GM19372 (cell line): ENCODE measurements at regions not wholly inside any gene's neighbourhood (a gene's known extent, or its start where the extent isn't known, plus 50 kb on each side); places are given as distances from the start of the nearest gene placed in this dataset.

Experiments used
- ATAC-seq: cut with Tn5 transposase; IDR thresholded peaks from one replicate; pipeline ENCODE4 v1.9.1; 2021; ENCODE audit warnings: mild to moderate bottlenecking, low read depth, moderate library complexity; ENCODE audit not compliant: unreplicated experiment

DNA sequence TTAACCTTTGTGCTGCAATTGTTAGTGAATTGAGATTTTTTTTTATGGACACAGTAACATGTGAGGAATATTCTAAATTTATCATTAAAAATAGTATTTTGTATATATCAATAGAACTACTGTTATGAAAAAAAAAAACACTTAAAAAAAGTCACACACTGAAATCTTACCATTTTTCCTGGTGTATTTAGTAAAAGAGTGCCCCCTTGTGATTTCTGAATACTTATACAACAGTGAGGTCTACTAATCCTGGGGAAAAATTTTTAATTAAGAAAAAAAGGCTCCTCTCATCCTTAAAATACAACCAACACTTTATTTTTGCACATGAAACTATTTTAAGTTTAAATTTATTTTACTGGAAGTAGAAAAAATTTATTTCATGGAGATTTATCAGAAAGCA, 56.4 kb upstream of the SPOCK3 start:
- no peak for ATAC-seq

DNA sequence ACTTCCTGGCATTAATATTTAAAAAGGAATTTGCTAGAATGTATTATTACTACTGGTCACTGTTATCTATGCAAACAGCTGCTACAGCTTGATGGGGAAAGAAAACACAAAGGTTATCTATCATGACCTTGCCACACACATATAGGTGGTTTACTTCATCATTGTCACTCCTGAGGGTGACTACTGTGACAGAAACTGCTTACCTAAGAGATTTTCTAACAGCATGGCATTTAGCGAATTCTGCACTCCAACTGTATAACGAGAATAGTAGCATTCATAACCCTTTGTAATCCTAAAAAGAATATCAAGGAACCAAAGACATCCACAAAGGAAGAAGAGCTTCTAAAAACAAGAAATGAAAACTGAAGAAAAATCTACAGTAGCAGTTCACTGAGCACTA, 74.6 kb upstream of the SPOCK3 start:
- no peak for ATAC-seq

DNA sequence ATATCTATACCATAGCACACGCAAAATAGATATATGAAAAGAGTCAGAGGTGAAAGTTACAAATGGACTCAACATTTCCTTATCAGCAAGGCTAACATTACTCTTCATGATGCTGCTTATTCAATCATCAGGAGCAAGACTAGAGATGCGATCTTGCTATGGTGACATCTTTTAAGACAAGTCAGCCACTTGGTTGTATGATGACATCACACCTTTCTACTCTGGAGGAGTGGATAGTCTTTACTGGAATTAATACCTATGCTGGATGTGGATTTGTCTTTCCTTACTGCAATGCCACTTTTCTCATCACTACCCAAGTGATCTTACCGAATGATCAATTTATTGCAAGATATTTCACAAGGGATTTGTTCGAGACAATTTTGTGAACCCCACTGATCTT, 87.0 kb upstream of the SPOCK3 start:
- no peak for ATAC-seq

DNA sequence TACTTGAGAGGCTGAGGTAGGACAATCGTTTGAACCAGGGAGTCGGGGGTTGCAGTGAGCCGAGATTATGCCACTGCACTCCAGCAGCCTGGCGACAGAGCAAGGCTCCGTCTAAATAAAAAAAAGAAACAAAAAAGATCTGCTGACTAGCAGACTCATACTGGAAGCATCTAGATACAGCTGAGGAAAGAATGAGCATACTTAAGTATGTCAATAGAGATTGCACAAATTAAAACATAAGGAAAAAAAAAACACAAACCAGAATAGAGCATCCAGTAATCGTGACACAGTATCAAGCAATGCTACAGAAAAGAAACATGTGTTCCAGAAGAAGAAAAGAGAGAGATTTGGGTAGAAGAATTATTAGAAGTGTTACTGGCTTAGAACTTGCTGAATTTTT, 105.5 kb upstream of the SPOCK3 start:
- ATAC-seq = no peak

DNA sequence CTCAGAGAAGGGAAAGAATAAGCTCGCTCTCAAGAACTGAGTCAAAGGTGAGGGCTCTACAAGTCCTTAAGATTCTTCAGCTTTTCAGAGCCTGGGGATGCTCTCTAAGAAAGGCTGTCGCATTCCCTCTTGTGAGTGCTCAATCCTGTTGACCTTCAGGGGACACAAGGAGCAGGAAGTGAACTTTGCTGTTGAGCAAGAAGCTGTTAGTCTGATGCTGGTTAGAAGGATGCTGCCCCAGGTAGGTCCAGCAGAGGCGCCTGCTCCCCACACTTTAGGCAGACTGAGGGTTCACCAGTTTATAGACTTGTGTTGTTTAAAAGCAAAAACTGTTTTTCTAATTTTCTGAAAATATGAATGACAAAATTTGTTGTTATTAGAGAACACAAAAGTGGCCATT, 125.4 kb upstream of the SPOCK3 start:
- ATAC-seq = no peak

DNA sequence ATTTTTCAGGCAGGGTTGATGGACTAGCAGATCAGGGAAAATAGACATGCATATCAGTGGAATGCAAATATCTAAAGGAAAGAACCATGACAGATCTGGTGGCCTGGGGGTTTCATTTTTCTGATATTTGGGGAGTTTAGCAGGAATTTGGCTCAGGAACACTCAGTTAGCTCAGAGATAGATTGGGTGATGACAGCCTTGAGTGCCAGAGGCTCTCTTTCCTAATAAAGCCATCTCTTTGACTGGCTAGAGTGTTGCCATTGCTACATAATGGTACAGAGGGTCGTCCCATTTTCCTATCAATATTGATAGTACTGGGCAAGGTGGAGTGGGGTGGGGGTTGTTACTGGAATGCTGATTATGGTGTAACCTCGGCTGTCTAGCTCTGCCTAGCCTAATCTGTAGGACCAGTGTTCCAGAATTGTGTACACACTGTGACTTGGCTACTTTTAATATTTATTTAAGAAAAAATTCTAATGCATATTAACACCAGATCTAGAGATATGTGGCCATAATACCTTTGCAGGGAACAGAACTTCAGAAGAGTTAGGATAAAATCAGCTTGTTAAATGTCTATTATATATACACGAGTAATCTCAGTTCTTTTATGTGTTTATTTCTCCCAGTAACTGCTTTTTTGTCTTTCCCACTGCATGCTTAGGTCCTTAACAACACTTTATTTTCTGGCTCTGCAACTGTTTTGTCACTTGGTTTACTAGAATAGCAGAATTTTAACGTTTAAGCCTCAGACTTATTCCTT, 145.0 kb upstream of the SPOCK3 start:
- no peak for ATAC-seq

DNA sequence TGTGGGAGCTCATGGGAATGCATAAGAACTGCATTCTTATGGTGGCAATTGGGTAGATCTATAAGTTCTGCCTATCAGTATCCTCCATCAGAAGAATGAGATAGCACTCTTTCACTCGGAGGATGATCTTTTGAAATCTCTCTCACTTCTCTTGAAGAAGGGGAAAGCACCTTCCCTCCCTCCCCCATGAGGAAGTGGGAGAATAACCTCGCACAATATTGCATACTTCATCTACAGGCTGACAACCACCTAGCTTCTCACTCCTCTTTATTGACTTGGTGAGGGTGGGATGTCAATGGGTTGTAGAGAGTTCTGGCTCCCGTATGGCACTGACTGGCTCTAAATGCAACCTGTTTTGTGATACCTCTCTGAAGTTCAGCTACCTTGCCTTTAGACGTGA, 146.7 kb upstream of the SPOCK3 start:
- ATAC-seq = no peak

DNA sequence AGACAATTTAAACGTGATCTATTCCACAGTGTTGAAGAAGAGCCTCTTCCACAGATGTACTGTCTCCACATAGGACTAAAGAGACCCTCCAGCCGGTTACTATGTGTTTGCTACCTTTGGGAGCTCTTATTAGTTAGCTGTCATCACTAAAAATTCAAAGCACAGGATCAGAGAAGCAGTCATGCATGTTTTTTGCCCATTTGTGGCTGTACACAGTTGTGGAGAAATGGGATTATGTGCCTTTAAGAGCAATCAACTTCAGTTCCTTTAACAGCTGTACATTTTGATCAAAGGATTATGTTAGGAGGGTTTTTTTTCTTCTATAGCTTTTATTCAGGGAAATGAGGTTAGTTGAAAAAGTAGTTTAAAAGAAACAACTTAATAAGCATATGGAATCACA, 149.0 kb upstream of the SPOCK3 start:
- ATAC-seq = no peak

DNA sequence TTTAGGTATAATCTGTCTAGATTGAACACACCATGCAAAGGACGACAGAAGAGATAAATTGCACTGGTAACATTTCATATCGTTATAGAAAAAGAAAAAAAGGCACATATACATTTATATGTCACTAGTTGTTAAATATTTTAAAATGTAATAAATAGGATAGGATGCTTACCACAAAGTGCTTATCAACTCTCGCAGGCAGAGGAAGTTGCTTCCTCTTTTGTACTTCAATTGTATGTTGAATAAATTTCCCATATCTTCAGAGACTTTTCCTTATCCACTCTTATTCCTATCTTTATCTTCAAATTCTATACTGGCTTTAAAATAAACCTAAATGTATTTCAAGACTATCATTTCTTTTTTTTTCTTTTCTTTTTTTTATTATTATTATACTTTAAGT, 163.3 kb upstream of the SPOCK3 start:
- no peak for ATAC-seq

DNA sequence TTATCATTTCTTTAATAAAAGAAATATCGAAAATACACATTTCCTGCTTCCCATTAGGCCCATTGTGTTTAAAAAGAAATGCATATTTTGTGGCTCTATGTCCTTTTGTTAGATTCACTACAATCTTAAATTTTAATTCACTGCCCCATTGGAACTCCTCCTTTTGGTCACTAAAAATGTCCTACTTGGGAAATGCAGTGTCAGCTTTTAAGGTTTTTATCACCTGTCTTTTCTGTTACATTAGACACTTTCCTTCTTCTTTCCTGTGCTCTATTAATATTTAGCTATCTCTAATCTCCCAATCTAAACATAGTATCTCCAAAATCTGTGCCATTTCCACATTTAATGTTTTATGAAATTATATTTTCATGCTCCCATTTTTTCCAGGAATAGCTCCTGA, 164.9 kb upstream of the SPOCK3 start:
- ATAC-seq = no peak

DNA sequence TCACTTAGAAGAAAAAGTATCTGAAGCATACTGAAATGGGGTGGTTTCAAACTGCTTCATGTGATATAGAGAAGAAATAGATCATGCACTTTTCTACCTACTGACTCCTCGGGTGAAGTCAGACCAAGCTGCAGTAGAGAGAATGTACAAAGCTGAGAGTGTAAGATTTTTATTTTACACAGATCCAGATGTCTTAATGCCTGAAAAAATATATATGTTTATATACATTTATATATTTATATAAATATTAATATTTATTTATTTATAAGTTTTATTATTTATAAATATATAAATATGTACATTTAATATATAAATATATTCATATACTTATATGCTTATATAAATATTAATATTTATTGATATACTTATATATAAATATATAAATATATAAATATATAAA, 171.9 kb upstream of the SPOCK3 start:
- ATAC-seq = no peak

DNA sequence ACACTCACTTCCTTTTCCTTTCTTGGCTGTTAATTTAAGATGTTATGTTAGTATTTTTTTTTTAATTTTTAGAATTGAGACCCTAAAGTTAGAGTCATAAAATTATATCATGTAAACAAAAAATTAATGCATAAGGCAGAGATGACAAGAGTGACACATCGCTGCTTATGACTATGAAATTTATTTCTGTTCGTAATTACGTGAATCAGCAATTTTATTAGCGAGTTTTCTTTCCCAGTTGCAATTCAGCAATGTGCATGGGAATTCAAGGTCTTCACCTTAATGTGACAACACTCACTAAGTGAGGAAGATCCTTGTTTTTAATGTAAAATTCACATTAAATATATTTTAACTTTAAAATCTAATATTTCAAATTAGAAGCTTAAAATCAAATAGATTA, 181.2 kb upstream of the SPOCK3 start:
- ATAC-seq = no peak

DNA sequence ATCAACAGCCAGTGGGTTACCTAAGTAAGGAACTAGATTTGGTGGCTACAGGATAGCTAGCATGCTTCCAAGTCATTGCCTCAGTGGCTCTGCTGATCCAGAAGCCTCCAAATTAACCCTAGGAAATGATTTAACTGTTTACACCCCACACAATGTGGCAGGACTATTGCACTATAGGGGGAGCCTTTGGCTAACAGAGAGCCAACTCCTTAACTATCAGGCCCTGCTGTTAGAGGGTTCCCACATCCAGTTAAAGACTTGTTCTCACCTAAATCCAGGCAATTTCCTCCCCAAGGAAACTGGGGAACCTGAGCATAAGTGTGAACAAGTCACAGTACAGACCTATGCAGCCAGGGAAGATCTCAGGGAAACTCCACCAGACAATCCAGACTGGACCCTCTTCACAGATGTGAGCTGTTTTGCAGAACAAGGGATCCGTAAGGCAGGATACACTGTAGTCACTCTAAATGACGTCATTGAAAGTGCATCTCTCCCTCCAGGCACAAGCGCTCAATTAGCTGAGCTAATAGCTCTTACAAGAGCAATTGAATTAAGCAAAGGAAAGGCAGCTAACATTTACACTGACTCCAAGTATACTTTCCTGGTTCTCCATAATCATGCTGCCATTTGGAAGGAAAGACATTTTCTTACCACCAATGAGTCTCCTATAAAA, 185.3 kb upstream of the SPOCK3 start:
- no peak for ATAC-seq

DNA sequence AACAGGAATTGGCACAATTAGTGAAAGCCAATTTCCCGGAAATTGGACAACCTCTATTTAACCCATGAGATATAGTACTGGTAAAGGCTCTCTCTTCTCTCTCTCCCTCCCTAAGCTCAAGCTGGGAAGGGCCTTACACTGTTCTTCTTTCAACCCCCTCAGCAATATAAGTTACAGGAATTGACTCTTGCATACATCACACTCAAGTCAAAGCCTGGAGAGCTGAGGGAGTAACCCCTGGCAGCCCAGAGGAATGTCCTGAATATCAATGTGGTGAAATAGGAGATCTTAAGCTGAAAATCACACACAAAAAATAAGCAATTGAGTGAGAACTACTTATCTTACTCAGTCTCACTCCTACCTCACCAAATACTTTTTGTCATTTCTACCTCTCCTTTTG, 186.9 kb upstream of the SPOCK3 start:
- no peak for ATAC-seq

DNA sequence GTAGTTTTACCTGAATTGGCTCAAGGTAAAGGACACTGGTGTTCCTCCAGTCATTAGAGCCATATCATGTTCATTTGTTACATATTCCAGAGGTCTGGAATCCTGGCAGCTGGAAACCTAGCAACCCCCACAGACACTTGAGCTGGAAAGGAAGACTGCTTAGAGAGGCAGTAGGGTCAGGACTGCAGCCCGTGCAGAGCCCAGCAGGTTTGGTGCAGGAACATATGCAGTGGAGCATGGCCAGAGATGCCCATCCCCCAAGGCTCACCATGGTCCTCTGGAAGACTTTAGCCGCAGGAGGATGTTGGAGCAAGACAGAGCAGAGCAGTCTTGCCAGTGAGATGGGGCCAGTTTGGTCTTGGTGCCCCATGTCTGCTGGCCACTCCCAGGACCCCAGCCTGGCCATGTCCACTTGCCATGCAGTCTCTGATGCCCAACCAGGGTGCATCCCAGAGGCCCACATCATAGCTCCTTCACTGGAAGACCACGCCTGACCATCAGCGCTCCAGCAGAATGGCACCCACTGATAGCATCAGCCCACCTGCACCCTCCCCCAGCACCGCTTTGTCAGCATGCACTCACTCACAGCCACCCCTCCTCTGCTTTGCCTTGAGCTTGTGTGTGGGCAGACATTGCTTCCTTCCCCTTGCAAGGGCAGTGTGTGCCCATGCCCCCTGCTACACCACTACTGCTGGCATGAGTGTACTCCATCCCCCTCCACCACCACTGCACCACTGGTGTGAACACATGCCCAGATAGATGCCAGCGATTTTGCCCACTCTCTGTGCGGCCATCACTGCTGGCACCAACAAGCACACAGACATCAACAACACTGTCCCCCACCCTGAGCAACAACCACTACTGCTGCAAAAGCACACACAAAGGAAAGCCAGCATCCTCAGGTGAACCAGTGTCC, 190.3 kb upstream of the SPOCK3 start:
- no peak for ATAC-seq

DNA sequence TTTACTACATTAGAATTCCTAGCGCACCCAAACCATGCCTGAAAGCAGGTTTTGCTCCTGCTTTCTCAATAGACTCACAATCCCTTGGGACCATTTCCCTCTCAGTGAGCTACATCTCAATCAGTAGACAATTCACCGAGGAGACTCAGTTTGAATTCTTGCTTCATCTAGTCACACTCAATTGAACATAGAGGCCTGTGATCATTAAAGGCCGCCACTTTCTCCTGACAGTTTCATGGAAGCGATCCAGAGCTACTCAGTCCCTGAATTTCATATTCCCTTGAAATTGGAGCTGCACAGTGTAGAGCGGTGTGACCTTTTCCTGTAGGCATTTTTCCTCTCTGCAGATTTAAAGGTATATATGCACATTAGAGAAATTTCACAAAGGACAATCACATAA, 193.9 kb upstream of the SPOCK3 start:
- ATAC-seq = no peak

DNA sequence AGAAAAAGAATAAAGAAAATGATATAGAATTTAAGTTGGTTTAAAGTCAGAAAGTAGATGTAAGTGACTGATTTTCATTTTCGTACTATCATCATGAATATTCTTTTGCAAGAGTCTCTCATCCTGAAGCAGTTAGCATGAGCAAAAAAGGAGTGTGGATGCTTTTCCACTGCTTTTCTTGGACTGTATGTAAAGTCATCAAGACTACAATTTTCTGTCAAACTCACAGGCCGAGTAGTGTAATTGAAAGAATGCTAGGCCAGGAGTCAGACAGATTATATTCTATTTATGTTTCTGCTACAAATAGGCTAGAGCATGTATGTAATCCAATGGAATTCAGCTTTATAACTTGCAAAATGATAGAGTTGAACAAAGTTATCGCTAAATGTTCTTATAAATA, 197.1 kb upstream of the SPOCK3 start:
- no peak for ATAC-seq

DNA sequence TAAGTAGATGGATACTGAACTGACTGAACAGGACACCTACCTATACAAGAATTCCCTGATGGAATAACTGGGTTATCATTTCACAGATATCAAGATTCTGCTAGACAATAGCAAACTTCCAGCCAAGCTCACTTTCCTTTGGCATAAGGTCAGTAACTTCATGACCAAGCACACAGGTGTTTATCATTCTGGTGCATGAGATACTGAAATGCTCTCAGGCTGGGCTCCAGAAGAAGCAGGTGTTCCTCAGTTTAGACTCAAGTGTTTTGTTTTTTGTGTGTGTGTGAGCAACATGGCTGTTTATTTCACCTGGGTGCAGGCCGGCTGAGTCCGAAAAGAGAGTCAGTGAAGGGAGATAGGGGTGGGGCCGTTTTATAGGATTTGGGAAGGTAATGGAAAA, 201.5 kb upstream of the SPOCK3 start:
- no peak for ATAC-seq

DNA sequence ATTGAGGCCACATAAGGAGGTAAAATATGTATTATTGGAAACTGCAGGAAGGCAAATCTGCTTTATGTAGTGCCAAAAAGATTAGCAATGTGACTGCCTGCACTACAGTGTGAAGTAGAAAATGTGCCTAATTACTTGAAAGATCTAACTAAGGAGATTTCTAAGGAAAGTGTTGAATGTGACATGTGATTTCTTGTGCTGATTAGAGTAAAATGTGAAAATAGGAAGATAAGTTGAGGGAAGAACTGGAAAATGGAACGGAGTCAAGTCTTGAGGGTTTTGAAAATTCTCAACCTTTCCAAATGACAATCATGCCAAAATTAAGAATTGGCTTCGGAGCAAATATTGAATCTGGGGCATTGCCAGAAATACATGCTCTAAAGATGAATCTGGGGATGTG, 209.5 kb upstream of the SPOCK3 start:
- ATAC-seq = no peak

DNA sequence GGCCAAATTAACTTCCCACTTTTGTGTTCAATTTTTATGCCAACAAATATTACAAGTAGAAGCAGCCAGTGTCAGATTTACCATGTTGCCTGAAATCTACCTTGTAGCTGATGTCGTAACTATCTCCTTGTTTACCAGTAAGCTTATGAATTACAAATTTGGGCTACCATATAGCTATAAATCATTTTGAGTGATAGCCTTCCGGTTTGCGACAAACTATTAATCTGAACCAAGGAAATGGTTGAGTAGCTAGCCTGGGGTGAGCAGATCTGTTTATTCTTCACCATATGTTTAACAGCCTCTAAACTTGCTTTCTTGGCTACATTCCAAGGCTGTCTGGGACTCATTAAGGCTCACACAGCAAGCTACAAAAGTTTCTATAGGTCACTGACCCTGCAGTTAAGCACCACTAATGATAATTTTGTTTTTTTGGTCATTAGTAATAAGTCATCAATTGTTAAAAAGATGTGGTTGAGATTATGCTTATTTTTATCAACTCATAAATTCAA, 218.7 kb upstream of the SPOCK3 start:
- ATAC-seq = no peak

DNA sequence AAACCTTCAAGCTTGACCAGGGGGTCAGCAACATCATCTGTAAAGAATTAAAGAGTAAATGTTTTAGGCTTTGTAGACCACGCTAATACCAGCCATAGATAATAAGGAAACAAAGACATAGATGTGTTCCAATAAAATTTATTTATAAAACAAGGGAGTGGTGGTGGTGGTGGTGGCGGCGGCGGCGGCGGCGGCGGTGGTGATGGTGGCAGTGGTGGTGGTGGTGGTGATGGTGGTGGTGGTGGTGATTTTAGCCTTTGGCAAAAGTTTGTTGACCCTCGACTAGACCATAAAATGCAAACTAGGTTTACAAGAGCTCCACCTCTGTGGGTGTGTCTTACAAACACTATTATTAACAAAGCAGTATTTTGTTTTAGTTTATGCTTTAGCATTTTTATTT, 222.3 kb upstream of the SPOCK3 start:
- ATAC-seq = no peak
